ENCODE measurements at regions not wholly inside any gene's neighbourhood (a gene's known extent, or its start where the extent isn't known, plus 50 kb on each side); places are given as distances from the start of the nearest gene placed in this dataset.

DNA sequence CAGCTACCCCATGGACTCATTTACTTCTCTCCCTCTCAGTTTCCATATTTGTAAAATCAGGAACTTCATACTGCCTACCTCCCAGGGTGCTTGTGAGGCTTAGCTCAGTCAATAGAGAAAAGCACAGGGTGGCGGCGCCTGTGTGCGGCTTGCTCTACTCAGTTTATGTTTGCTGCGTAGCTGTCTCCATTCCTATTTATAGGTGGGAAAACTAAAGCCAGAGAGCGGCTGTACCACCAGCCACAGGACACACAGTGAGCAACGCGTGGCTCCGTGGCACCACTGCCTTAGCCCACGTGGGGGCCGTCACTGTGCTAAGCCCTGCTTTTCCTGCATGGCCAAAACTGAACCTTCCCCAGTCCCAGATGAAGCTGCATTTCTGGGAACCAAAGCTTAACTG lies 292.4 kb downstream of the TEX29 start:
- no peaks in the 10 kb centered on the region for H3K9me3 ChIP-seq
- in situ Hi-C loops (cut with MboI; ENCODE audit: low sequenced_read_pairs in 4 of 4) (no loop called here), intact Hi-C loops (cut with DNase I; ENCODE audit: low total_unique reads) (no loop called here)
- TF ChIP-seq, protein P1, sequence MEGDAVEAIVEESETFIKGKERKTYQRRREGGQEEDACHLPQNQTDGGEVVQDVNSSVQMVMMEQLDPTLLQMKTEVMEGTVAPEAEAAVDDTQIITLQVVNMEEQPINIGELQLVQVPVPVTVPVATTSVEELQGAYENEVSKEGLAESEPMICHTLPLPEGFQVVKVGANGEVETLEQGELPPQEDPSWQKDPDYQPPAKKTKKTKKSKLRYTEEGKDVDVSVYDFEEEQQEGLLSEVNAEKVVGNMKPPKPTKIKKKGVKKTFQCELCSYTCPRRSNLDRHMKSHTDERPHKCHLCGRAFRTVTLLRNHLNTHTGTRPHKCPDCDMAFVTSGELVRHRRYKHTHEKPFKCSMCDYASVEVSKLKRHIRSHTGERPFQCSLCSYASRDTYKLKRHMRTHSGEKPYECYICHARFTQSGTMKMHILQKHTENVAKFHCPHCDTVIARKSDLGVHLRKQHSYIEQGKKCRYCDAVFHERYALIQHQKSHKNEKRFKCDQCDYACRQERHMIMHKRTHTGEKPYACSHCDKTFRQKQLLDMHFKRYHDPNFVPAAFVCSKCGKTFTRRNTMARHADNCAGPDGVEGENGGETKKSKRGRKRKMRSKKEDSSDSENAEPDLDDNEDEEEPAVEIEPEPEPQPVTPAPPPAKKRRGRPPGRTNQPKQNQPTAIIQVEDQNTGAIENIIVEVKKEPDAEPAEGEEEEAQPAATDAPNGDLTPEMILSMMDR (IDR thresholded peaks at IDR 0.05 in 4 of 5, conservative IDR thresholded peaks at IDR 0.05 in 1 of 5), result no peak
- no peak for TF ChIP-seq POLR2A (IDR thresholded peaks at IDR 0.05)
- H3K4me3 ChIP-seq, result no peak overlapping the region
- H3K36me3 ChIP-seq, result no peaks in the 10 kb centered on the region
- no peaks in the 10 kb centered on the region for H3K4me1 ChIP-seq
- ATAC-seq (no peak), DNase-seq (no peak)
- no peaks in the 10 kb centered on the region for H3K27me3 ChIP-seq
- H3K27ac ChIP-seq, result no peak overlapping the region

DNA sequence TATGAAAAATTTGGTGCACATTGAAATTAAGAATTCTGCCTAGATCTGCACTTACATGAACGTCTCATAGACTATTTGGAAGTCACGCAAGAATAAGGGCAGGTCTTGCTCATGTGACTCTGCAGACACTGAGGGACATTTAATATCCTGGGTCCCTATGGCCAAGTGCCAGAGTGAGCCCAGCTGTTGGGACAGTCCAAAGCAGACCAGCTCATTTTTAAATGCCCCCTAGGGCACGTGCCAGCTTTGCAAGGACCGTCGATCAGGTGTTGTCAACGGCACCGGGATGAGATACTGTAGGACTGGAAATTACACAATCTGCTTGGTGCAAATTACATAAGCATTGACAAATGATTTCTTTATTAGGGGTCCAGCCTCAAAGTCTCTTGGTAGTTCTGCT lies 293.6 kb downstream of the TEX29 start:
- DNase-seq, result no peak
- in situ Hi-C loops (cut with MboI; ENCODE audit: low sequenced_read_pairs in 4 of 4) (no loop called here), intact Hi-C loops (cut with DNase I; ENCODE audit: low total_unique reads) (no loop called here)
- Histone ChIP-seq H3K9me3 (no peaks in the 10 kb centered on the region), H3K4me3 (no peak overlapping the region), H3K4me1 (no peaks in the 10 kb centered on the region), H3K27me3 (no peaks in the 10 kb centered on the region), H3K27ac (no peak overlapping the region), H3K36me3 (no peaks in the 10 kb centered on the region)
- TF ChIP-seq, protein P1 (IDR thresholded peaks at IDR 0.05 in 4 of 5, conservative IDR thresholded peaks at IDR 0.05 in 1 of 5), result no peak
- TF ChIP-seq POLR2A (IDR thresholded peaks at IDR 0.05), result no peak
- ATAC-seq, result no peak

DNA sequence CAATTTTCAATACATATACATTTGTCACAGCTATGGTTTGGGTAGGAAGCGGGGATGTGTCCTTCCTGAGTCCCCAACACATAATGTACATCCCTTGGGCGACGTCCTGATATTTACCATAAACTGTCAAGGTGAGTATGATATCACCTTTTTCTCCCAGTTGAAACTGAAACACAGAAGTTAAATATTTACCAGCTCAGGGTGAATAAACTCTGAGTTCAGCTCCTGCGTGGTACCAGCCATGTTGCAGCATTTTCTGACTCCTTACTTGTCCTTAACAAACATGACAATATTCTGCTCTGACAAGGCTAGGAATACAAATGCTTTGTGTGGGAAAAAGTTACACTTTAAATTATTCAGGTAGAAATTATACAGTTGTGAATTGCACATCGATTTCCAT lies 294.2 kb downstream of the TEX29 start:
- in situ Hi-C loops (cut with MboI; ENCODE audit: low sequenced_read_pairs in 4 of 4), result no loop called here
- no peaks in the 10 kb centered on the region for H3K27me3 ChIP-seq
- intact Hi-C loops (cut with DNase I; ENCODE audit: low total_unique reads), result no loop called here
- ATAC-seq (no peak), DNase-seq (no peak)
- no peaks in the 10 kb centered on the region for H3K36me3 ChIP-seq
- H3K4me1 ChIP-seq, result no peaks in the 10 kb centered on the region
- H3K9me3 ChIP-seq, result no peaks in the 10 kb centered on the region
- H3K27ac ChIP-seq, result no peak overlapping the region
- H3K4me3 ChIP-seq, result no peak overlapping the region
- TF ChIP-seq POLR2A (IDR thresholded peaks at IDR 0.05), result no peak
- TF ChIP-seq, protein P1 (IDR thresholded peaks at IDR 0.05 in 4 of 5, conservative IDR thresholded peaks at IDR 0.05 in 1 of 5), result no peak

DNA sequence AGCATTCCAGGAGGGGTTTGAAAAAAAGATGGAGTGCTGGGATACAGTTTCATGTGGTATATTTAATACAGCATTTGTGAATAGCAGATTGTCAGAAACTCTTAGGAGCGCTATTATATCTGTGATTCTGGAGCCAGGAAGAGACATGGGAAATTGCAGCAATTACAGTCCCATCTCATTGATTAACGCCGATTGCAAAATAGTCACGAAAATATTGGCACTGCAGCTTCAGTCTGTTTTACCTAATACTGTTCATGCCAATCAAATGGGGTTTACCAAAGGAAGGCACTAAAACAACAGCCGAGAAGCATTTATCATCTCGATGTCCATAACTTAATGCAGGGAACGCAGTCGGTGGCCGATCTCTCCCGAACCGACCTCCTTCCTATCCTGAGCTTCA lies 295.8 kb downstream of the TEX29 start:
- Histone ChIP-seq H3K36me3 (no peaks in the 10 kb centered on the region), H3K9me3 (no peaks in the 10 kb centered on the region), H3K27me3 (no peaks in the 10 kb centered on the region), H3K4me3 (no peak overlapping the region), H3K27ac (no peak overlapping the region), H3K4me1 (no peaks in the 10 kb centered on the region)
- in situ Hi-C loops (cut with MboI; ENCODE audit: low sequenced_read_pairs in 4 of 4), result no loop called here
- TF ChIP-seq, protein P1 (IDR thresholded peaks at IDR 0.05 in 4 of 5, conservative IDR thresholded peaks at IDR 0.05 in 1 of 5), result no peak
- TF ChIP-seq POLR2A (IDR thresholded peaks at IDR 0.05), result no peak
- ATAC-seq (no peak), DNase-seq (no peak)
- intact Hi-C loops (cut with DNase I; ENCODE audit: low total_unique reads), result no loop called here

DNA sequence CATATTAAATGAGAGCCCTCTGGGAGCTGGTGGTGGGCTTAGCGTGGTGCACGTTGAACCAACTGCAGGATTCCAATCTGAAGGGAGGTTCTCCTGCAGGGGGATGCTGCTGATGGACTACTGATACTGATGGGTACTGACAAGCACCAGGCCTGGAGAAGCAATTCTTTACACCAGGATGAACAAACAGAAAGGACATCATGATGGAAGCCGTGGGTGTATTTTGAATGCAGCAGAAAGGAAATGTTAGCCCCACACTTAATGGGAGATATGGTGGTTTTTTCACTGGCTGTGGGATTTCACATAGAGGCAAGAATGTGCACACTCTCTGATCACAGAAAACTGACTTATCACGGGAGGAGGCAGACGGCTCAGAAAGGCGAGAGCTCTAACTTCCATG lies 299.7 kb downstream of the TEX29 start:
- no peak for TF ChIP-seq POLR2A (IDR thresholded peaks at IDR 0.05)
- TF ChIP-seq, protein P1 (IDR thresholded peaks at IDR 0.05 in 4 of 5, conservative IDR thresholded peaks at IDR 0.05 in 1 of 5), result no peak
- H3K27me3 ChIP-seq, result no peaks in the 10 kb centered on the region
- in situ Hi-C loops (cut with MboI; ENCODE audit: low sequenced_read_pairs in 4 of 4) (no loop called here), intact Hi-C loops (cut with DNase I; ENCODE audit: low total_unique reads) (no loop called here)
- ATAC-seq (no peak), DNase-seq (no peak)
- no peaks in the 10 kb centered on the region for H3K36me3 ChIP-seq
- no peaks in the 10 kb centered on the region for H3K4me1 ChIP-seq
- no peak overlapping the region for H3K27ac ChIP-seq
- no peak overlapping the region for H3K4me3 ChIP-seq
- no peaks in the 10 kb centered on the region for H3K9me3 ChIP-seq
